NK-92 treated with Interleukin-12 subunit alpha and Interleukin-12 subunit beta, amount 100 ng/mL, for 24 hours (cell line): ENCODE measurements at regions not wholly inside any gene's neighbourhood (a gene's known extent, or its start where the extent isn't known, plus 50 kb on each side); places are given as distances from the start of the nearest gene placed in this dataset.
A peak's percentile ranks its signal among the peaks of the same experiment; 100 is the strongest.
"Not testable (repeated sequence)": the region's sequence is repeated elsewhere in the genome, so short reads cannot be mapped to it uniquely, and the experiment has no call there.

Experiments
- DNase-seq: peaks from one replicate; lab custom pipeline; 2025; lab: John Stamatoyannopoulos, UW

DNA sequence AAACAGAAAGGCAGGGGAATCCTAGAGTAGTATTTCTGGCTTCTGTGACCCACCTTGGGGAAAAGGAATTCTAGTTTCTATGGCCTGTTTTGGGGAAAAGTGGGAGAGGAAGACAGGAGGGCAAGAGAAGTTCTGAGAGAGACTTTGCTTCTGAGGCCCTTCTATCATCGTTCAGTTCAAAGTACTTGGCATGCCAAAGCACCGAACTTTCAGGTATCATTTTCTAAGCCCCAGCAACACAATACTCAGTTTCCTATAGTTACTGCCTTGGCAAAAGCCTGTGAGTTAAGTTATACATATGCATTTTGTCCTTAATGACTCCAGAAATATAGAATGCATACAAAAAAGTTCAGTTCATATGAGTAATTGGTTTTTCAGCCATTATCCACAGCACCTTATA lies 74.1 kb upstream of the CHD2 start:
- no peak for DNase-seq

DNA sequence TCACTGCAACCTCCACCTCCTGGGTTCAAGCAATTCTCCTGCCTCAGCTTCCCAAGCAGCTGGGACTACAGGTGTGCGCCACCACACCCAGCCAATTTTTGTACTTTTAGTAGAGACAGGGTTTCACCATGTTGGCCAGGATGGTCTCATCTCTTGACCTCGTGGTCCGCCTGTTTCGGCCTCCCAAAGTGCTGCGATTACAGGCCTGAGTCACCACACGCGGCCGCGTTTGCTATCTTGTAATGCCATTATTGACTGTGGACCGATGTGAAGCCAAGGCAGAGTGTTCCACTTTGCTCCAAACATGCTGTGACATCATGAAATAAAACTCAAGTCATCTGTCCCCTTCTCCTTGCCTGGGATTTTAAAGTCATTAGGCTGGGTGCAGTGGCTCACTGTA lies 72.1 kb upstream of the CHD2 start:
- not testable (repeated sequence) for DNase-seq

- DNase-seq = no peak
Observed at GRCh38 chr15:92829875-92830274, 70.2 kb upstream of the CHD2 start.

- no peak for DNase-seq
Observed at GRCh38 chr15:92831336-92831654, 68.8 kb upstream of the CHD2 start.

DNA sequence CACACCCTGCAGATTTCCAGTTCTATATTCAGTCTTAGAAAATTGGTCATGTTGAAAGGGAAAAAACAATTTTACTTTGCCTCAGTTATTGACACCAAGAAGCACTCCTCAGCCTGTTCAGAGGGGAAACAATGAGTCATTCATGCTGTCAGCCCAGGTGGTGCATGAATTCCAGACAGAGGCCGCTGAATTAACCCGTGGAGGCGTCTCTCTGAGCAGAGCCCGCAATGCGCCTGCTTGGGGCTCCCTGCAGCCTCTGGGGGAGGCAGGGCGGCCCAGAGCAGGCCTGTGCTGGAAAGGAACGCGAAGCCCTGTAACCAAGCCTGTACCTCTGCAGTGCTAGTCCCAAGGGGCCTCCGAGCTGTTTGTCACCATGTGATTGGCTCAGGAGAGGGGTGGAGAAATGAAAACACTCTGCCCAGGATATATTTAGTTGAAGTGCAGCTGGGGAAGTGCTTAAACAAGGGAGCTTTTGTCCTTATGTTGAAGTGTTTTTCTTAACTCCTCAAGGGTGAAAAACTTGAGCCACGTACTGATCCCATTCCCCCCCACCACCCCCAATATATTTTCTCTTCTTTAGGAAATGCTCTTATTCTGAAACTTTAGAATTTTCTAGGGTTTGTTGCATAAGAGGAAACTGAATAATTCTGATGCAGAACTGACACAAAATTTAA lies 68.3 kb upstream of the CHD2 start:
- DNase-seq = peak; percentile 87

GRCh38 chr15:92833106-92833433 lies 67.1 kb upstream of the CHD2 start:
- no peak for DNase-seq

DNA sequence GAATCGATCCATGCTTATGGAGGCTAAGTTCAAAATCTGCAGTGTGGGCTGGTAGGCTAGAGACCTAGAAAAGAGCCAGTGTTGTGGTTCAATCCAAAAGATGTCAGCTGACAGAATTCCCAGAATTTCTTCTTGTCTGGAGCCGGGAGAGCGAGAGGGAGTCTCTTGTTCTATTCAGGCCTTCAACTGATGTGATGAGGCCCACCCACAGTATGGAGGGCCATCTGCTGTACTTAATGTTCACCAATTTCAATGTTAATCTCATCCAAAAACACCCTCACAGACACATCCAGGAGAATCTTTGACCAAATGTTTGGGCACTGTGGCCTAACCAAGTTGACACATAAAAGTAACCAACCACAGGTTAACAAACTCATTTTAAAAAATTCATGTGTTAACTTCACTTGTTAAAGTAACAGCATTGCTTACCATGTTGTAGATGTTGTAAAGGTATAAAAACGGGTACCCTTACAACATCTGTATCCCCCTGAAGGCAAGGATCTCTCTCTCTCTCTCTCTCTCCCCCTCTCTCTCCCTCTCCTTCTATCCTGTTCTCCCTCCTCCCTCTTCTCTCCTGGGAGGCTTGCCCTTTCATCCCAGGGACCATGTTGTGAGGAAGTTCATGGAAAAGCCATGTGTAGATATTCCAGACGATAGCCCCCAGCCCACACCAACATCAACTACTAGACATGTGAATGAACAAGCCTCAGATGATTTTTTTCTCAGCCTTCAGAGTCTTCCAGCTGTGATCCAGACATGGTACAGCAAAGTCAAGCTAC lies 66.4 kb upstream of the CHD2 start:
- no peak for DNase-seq

GRCh38 chr15:92839696-92840095 lies 60.4 kb upstream of the CHD2 start:
- DNase-seq = no peak

GRCh38 chr15:92840149-92840548 lies 60.0 kb upstream of the CHD2 start:
- no peak for DNase-seq

DNA sequence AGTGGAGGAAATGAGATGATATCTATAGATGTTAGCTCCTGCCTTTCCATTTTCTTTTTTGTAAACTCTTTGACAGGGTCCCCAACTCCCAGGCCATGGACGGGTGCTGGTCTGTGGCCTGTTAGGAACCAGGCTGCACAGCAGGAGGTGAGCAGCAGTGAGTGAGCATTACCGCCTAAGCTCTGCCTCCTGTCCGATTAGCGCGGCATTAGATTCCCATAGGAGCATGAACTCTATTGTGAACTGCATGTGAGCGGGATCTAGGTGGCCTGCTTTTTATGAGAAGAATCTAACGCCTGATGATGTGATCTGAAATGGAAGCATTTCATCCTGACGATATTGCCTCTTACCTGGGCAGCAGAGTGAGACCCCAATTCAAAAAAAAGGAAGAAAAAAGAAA lies 56.8 kb upstream of the CHD2 start:
- DNase-seq = no peak

GRCh38 chr15:92843814-92844213 lies 56.3 kb upstream of the CHD2 start:
- no peak for DNase-seq

- no peak for DNase-seq
Observed at GRCh38 chr15:92845126-92845508, 55.0 kb upstream of the CHD2 start.

- no peak for DNase-seq
Observed at GRCh38 chr15:92846741-92847140, 53.4 kb upstream of the CHD2 start.

GRCh38 chr15:92847841-92848240 lies 52.3 kb upstream of the CHD2 start:
- no peak for DNase-seq

GRCh38 chr15:92848464-92848851 lies 51.7 kb upstream of the CHD2 start:
- DNase-seq = no peak

- no peak for DNase-seq
Observed at GRCh38 chr15:92848852-92849598, 51.1 kb upstream of the CHD2 start.

DNA sequence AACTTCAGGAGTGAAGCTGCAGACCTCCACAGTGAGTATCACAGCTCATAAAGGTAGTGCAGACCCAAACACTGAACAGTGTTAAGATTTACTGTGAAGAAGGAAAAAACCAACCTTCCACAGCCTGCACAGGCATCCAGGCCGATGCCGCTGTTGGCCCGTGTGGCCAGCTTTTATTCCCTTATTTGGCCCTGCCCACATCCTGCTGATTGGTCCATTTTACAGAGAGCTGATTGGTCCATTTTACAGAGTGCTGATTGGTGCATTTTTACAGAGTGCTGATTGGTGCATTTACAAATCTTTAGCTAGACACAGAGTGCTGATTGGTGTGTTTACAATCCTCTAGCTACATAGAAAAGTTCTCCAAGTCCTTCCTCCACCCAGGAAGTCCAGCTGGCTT lies 49.9 kb upstream of the CHD2 start:
- DNase-seq = not testable (repeated sequence)
